IPS-18c (cell line): ENCODE measurements at regions not wholly inside any gene's neighbourhood (a gene's known extent, or its start where the extent isn't known, plus 50 kb on each side); places are given as distances from the start of the nearest gene placed in this dataset.
"Not testable (repeated sequence)": the region's sequence is repeated elsewhere in the genome, so short reads cannot be mapped to it uniquely, and the experiment has no call there.

Source experiments
- H3K4me3 ChIP-seq: 2 replicates; pipeline ENCODE4 v1.7.0; 2013; ENCODE audit warnings: low read depth, mild to moderate bottlenecking, low read length, moderate library complexity; ENCODE audit not compliant: insufficient read depth
- H3K9me3 ChIP-seq: one replicate; pipeline ENCODE4 v1.6.1; 2013; ENCODE audit warnings: mild to moderate bottlenecking, low read length, moderate library complexity; ENCODE audit not compliant: control insufficient read depth, insufficient read depth

DNA sequence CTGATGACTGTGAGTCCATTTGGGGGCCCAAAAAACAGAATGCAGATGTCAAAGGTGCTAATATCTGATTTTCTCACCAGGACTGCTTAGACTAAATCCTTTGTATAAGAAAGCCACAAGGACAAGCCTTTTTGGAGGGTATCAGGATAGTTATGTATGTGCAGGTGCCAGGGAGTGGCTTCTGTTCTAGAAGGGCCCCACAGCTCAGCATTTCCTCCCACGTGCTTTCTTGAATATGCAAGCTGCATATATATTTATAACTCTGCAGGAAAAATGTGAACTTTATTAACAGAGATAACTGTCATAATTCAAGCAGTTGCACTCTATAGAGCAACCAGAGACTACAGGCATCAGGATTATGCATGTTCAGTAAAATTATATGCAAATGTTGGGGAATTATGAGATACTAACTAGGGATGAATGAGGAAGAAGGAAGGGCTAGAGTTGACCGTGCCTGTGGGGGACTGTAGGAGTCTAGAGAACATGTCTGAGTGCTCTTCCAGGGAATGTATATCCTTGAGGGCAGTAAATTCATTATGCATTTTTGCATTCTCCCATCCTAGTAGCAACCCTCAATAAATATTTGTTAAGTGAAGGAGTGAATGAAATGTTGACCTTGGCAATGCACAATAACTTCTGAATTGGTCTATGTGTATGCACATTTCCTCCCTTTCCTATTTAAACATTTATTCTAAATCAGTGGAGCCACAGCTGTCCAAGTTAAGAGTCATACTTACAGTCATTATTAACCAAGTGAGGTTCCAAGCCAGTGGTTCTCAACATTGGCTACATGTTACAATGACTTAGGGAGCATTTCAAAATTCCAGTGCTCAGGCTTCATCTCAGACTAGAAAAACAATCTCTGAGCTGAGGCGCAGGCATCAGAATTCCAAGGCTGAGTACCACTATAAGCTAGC is 94.8 kb upstream of the ANKRD28 start:
- Histone ChIP-seq H3K4me3 (no peak overlapping the region), H3K9me3 (no peaks in the 10 kb centered on the region)

DNA sequence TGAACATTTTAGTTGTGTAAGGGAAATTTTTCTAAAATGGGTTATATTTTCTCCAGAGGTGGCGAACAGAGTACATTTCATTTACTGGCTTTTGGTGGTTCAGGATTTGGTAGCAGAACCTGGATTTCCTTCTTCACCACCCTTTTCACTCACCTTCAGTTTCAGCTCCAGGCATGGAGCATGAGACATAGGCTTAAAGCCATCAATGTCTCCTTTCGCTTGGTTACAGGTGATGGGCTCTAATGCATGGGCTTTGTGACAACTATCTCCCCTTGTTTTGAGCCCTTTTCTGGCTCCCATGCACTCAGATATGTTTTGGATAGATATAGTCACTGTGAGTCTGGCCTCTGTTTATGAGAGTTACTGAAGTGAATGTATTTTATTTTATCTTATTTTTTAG is 96.6 kb upstream of the ANKRD28 start:
- H3K9me3 ChIP-seq: no peaks in the 10 kb centered on the region
- no peak overlapping the region for H3K4me3 ChIP-seq

DNA sequence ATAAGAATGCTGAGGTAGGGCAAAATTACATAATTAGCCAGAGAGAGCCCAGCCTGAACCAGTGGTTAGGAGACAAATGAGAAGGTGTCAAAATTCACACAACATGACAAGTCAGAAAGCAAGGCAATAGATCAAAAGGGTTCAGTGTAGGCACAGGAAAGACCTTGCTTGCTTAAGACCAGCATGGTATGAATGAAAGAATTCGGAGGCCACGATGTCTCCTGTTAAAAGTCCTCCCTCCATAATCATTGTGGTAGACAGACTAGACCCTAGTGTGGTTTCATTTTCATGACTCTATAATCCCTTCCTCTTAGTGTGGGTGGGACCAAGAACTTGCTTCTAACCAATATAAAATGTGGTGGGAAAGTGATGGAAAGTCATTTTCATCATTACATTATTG is 98.7 kb upstream of the ANKRD28 start:
- Histone ChIP-seq H3K4me3 (no peak overlapping the region), H3K9me3 (no peaks in the 10 kb centered on the region)

DNA sequence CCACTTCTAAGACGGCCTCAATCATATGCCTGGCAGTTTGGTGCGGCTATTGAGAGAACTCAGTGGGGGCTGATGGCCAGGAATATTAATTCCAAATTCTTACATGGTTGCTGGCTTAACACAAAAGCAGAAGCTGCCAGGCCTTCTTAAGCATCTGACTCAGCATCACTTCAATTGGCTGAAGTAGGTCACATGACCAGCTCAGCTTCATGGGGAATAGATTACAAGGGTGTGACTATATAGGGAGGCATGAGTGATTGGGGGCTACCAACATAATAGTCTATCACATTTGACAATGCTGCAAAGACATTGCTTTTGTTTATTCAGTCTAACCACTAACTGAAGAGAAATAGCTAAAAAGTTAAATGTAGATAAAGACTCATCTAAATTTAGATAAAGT is 101.6 kb upstream of the ANKRD28 start:
- Histone ChIP-seq H3K4me3 (no peak overlapping the region), H3K9me3 (no peaks in the 10 kb centered on the region)

DNA sequence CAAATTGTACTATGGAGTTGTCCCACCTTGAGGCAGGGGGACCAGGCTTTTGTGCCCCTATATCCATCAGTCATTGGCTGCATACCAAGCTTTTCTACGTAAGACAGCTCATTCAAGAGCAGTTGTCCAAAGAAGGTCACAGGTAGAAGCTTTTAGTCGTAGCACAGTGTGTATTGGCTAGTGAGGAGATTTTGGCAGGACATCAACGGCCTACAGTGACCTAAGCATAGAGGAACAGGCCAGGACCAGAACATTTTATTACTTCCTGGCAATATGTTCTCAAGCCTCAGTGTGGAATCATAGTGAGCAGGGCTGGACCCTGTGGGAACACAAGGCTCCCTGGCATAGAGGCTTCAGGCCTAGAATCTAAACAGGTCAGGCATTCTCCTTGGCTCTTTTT is 105.4 kb upstream of the ANKRD28 start:
- Histone ChIP-seq H3K9me3 (no peaks in the 10 kb centered on the region), H3K4me3 (no peak overlapping the region)

DNA sequence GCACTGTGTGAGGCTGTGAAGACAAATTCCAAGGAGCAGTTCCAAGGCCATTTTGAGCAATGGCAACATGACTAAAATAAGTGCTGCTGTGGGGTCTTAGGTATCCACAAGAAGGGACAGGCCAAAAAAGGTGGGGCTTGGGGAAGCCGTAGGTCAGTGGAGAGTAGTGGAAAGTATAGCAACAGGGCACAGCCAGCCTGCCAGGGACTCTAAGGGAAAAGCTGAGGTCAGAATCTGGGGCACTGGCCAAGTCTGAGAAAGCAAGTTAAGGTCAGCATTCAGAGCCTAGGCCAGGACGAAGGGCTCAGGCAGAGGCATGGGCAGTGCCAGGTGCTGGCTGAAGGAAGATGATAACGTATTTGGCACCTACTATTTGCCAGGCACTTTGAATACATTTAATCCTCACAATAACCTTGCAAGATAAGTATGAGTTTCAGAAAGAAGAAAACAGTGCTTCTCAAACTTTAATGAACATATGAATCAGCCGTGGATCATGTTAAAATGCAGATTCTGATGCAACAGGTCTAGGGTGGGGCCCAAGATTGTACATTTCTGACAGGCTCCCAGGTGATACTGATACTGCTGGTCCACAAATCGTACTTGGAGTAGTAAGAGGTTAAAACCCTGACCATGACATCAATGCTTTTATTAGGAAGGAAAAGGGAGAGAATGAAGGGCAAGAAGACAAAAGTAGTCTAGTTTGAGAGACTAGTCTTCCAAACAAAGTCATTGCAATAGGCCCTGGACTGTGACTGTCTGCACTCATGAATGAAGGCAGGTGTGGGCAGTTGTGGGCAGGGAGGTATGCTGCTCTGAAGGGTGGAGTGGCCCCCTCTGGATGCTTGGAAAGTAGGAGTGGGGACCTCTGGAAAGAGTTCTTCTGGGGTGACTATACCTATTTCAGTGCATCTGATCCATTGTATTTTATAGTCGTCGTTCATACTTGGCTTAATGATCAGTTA is 106.3 kb upstream of the ANKRD28 start:
- Histone ChIP-seq H3K4me3 (no peak overlapping the region), H3K9me3 (no peaks in the 10 kb centered on the region)

DNA sequence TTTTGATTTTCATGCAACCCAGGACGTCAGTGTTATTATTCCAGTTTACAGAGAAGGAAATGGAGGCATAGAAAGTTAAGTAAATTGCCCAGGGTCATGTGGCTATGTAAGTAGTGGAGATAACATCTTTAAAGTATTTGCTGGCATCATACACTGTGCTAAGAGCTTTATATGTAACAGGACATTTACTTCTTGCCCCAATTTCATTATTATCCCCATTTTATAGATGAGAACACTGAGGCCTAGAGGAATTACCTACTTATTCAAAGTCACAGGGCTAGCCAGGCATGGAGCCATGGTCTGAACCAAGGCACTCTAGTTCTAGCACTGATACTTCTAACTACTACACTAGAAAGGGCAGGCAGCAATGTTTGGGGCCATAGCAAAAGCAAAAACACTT is 107.3 kb upstream of the ANKRD28 start:
- H3K4me3 ChIP-seq: no peak overlapping the region
- H3K9me3 ChIP-seq: no peaks in the 10 kb centered on the region

DNA sequence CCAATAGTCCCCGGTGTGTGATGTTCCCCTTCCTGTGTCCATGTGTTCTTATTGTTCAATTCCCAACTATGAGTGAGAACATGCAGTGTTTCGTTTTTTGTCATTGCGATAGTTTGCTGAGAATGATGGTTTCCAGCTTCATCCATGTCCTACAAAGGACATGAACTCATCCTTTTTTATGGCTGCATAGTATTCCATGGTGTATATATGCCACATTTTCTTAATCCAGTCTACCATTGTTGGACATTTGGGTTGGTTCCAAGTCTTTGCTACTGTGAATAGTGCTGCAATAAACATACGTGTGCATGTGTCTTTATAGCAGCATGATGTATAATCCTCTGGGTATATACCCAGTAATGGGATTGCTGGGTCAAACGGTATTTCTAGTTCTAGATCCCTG is 109.6 kb upstream of the ANKRD28 start:
- H3K4me3 ChIP-seq, H3K9me3 ChIP-seq: not testable (repeated sequence)

DNA sequence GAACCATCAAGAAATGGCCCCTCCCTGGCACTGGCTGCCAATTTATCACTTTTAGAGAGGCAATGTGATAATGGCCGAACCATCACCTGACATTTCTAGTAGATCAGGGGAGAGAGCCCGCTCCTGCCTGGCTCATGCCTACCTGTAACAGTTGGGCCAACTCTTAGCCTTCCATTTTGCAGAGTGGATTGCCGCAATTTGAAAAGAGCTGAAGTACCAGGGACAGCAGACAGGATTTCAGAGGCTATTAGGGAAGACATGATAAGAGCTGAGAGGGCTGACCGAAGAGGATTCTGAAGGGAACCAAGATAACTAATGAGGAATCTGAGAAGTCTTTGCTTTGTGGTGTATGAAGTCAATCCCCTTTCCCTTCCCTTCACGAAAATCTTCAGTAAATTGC is 121.2 kb upstream of the ANKRD28 start:
- Histone ChIP-seq H3K9me3 (no peaks in the 10 kb centered on the region), H3K4me3 (no peak overlapping the region)

DNA sequence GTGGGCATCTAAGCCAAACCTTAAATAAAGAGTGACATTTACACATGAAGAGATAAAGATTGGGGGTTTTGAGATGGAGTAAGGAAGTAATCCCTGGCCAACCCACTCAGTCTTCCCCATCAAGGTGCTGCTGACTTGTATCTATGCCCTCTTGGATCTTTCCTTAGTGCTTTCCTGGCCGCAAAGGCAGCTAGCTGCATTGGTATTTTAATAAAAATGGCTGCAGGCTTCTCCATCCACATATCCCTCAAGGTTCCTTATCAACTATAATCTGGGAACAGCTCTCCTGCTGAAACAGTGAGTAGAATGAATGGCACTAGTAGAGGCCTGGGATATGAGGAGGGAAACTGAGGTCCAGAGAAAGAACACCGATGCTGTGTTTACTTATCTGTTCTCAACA is 122.2 kb upstream of the ANKRD28 start:
- Histone ChIP-seq H3K9me3 (no peaks in the 10 kb centered on the region), H3K4me3 (no peak overlapping the region)

DNA sequence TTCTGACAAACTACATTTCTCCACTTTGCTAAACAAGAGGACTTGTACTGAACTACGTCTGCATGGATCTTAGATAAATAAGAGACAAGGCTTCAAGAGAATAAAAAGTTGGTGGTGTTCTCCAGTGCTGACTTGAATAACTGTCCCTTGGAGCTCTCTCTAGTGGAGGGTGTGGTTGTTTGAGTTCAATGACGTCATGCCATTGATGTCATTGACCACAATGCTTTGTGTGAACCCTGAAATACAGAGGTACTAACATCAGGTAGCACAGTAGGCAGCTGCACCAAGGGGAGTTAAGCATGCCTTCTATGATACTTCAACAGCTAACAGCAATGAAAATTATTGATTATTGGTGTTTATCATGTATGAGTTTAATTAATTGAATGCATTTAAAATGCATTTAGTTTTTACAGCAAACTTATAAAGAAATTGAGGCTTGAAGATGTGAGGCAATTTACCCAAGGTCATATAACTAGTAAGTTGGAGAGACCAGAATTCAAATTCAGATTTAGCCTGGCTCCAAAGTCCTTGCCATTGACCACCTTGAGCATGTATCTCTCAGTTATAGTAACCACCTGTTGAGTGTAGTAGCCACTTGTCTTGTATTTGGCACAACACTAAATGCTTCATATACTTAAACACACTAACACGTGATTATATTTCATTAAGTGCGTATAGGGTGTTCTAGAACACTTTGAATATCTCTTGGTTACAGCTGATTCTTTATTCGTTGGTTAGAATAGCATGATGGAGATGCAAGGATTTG is 126.0 kb upstream of the ANKRD28 start:
- no peak overlapping the region for H3K4me3 ChIP-seq

DNA sequence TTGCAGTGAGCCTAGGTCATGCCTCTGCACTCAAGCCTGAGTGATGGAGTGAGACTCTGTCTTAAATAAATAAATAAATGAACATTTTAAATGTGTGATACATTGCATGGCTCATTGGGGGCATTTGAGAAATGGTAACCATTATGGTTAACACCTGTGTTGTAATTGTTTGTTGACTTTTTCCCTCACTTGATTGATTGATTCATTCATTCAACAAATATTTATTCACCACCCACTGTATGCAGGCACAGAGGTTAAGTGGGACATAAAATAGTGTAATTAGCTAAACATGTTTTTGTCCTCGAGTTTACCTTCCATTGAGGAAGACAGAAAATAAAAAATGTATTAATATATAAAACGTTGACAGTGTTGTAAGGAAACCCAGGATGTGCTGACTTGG is 127.1 kb upstream of the ANKRD28 start:
- no peak overlapping the region for H3K4me3 ChIP-seq
- H3K9me3 ChIP-seq: no peaks in the 10 kb centered on the region

More for the DNA sequence above, 126.0 kb upstream of the ANKRD28 start:
- H3K9me3 ChIP-seq: no peaks in the 10 kb centered on the region

DNA sequence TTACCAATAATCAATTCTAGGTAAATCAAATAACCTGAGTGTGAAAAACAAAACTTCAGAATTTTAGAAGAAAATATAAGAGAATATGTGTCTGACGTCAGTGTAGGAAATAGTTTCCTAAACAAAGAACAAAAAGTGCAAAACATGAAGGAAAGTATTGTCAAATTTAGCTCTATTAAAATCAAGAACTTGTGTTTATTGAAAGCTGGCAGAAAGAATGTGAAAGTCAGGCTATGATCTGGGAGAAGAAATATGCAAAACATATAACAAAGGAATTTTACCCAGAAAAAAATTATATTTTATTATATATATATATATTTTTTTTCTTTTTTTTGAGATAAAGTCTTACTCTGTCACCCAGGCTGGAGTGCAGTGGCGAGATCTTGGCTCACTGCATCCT is 129.1 kb upstream of the ANKRD28 start:
- Histone ChIP-seq H3K9me3 (no peaks in the 10 kb centered on the region), H3K4me3 (no peak overlapping the region)

DNA sequence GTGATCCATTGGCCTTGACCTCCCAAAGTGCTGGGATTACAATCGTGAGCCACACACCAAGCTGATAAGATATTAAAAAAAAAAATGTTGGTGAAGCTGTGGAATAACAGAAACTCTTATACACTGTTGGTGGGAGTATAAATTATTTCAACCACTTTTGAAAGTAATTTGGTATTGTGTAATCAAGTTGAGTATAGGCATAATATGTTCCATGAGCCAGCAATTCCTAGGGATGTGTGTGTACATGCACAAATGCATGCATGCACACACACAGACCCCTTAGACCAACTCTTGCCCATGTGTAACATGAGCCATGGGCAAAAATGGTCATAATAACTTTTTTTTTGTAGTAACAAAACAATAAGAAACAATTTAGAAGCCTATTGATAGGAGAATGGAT is 130.2 kb upstream of the ANKRD28 start:
- Histone ChIP-seq H3K9me3 (no peaks in the 10 kb centered on the region), H3K4me3 (no peak overlapping the region)

DNA sequence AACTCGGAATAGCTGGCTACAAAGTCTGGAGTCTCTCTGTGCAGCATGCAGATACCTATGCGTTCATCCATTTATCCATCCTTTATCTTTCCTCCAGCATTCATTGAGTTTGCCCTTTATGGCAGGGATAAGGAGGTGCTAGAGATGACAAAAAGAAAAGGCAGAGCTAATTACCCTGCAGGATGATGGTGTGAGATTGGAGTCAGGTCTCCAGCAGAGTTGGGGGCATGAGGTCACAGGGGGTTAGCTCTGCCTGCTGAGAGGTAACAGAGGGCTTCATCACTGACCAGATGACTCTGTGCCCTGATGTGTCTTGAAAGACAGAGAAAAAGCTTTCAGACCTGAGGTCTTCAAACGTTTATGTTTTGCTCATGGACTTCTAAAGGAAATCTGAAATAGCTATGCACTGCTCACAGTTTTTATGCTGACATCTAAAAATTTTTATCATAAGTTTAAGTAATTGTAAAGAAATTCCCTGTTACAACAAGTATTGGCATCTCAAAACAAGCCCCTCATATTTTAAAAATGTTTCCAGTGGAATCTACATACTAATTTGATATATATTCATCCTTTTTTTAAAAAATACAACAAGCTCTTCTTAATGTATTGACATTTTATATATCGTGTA is 132.3 kb upstream of the ANKRD28 start:
- Histone ChIP-seq H3K4me3 (no peak overlapping the region), H3K9me3 (no peaks in the 10 kb centered on the region)

DNA sequence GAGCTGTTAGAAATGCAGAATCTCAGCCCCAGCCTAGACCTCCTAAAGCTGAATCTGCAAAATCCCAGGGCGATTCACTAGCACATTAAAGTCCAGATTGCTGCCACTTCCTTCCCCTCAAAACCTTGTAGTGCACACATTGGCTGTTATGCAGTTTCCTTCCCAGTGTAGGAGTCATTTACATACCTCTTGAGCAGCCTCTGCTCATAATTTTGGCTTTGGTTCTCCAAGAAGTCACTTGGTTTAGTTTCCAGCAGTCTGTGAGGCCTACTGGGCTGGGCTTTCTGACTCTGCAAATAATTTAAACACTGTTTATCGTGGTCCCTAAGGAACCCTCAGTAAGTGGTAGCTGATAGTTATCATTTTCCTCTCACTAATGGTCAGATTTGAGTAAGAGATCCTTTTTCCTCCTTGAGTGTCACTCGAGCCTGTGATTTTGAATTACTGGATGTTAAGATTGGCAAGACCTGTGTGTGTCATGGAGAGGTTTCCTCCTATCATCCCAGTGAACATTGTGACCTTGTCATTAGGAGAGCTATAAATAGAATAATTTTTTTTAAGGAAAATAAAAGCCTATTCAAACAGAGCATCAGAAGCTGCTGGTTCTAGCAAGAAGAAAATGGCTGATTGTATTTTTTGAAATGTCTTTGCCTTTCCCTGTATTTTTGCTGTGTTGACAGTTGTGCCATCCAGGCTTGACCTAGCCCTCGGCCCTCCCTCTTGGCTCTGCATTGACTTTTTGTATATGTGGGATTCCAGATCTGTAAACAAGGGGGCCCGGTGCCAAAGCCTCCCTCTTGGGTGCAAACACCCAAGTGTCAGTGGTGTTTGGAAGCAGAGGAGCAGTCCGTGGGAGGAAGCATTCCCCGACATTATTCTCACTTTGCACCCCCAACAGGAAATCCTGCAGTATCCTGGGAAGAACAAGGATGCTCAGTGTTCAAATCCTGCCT is 134.8 kb upstream of the ANKRD28 start:
- Histone ChIP-seq H3K4me3 (no peak overlapping the region), H3K9me3 (no peaks in the 10 kb centered on the region)
